NCI-H146 treated with DMSO at 0.1 percent for 48 hours (cell line): ENCODE measurements at regions not wholly inside any gene's neighbourhood (a gene's known extent, or its start where the extent isn't known, plus 50 kb on each side); places are given as distances from the start of the nearest gene placed in this dataset.
"Not testable (repeated sequence)": the region's sequence is repeated elsewhere in the genome, so short reads cannot be mapped to it uniquely, and the experiment has no call there.

ENCODE experiments used
- DNase-seq: peaks from one replicate; lab custom pipeline; 2025; ENCODE audit not compliant: unreplicated experiment; lab: John Stamatoyannopoulos, UW

DNA sequence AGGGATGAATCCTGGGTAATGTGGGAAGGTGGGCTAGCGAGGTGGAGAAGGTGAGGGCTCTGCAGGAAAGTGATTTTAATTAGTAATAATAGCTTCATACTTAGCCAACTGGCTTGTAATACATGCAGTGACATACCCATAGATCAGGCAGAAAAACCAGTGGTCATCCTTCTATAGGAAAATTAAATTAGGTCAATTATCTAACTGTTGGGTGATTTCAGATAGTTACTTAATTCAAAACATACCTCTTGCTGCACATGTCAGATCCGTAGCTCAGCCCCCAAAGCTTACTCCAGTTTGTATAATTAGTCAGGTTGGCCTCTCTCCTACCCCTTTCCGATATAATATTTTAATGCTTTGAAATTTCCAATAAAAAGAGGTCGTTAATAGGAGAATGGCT is 137.0 kb downstream of the TMEM114 start:
- no peak for DNase-seq

DNA sequence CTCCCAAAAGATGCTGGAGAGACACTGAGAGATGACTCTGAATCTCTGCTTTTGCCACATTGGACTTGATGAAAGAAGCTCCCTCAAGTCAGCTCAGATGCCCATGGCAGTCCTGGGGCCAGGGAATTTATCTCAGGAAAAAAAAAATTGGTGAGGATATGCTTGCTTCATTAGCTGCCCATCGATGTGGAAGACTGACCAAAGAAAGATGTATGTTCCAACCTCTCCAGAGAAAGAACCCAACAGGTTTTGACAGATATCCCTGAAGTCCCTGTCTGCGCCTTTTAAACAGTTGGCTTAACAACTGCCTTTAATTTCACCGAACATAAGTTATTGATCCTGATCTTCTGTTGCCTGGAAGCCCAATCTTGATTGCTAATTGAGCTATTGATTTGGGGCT is 137.4 kb downstream of the TMEM114 start:
- DNase-seq, result no peak

DNA sequence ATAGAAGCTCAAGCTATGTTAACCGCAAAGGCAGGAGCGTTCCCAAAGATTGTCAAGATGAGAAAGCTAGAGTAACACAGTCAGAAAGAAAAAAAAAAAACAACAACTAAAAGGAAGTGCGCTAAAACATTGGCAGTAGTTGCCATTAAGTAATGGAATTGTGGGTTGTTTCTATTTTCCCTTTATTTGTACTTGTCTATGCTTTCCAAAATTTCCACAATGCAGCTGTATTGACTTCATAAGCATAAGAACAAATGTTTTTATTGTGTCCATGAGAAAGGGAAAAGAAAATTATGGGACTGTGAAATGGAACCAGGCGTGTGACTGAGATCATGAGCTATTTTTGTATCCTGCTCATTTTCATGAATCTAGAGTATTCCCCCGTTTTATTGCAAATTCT is 153.4 kb downstream of the TMEM114 start:
- no peak for DNase-seq

DNA sequence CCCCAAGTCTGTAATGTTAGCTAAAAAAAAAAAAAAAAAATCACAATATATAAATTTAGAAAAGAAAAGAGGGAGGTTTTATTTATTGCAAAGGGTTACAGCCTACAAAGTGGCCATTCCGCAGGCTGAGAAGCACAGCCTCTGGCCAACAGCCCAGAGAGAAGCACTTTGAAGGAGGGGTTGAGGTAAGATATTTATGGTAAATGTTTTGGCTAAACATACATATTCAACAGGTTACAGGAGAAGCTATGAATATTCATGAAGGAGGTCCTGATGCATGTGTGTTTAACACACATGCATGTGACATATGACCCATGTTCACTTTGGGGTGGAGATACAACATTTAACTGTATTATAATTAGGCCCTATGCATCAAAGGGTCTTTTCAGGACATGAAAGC is 158.5 kb downstream of the TMEM114 start:
- no peak for DNase-seq

DNA sequence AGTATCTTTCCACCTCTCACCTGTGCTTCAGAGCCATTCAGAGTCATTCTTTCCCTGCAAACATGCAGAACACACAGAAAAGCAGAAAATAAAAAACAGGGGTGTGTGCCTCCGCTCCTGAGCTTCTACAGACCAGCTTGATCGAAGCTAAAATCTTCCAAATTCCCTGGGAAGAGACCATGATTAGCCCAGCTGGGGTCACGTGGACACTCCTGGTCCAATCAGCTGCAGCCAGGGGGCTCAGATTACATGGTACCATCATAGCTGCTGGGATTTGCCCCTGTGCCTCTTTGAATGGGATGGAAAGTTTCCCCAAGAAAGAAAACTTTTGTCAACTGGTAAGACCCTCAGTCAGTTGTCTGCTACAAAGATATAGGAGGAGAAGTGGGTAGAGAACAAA is 159.9 kb downstream of the TMEM114 start:
- no peak for DNase-seq

DNA sequence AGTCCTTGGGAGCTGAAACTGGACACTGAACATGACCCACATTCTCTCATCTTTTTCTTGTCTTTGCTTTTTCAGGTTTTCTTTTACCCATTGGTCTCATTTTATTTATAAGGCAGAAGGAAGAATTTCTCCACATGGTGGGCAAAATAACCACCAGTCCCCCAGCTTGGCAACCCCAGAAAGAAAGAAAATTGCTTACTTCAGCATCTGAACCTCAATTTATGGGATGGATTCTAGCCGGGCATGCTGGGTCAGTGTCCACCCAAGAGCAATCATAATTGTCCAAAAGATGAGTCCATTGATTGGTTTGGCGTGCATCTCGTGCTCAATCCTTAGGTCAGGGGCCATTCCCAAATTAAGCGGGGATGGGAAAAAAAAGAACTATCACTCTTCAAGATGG is 163.7 kb downstream of the TMEM114 start:
- no peak for DNase-seq

DNA sequence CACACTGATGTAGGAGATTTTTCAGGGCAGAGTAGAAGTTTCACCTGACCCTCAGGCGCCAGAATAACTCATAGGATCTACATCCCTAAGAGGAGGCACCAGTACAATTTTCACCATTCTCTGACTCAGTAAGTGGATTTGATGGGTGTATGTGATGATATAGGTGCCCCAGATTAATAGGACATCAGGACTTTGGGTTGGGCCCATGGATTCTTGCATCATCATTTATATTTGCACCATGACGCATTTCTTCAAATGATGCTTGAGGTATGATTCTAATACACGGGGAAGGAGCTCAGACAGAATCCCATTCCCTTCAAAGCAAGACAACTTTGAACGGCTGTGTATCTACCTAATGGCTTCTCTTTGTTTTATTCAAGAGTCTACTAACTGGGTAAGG is 173.2 kb downstream of the TMEM114 start:
- DNase-seq, result no peak

DNA sequence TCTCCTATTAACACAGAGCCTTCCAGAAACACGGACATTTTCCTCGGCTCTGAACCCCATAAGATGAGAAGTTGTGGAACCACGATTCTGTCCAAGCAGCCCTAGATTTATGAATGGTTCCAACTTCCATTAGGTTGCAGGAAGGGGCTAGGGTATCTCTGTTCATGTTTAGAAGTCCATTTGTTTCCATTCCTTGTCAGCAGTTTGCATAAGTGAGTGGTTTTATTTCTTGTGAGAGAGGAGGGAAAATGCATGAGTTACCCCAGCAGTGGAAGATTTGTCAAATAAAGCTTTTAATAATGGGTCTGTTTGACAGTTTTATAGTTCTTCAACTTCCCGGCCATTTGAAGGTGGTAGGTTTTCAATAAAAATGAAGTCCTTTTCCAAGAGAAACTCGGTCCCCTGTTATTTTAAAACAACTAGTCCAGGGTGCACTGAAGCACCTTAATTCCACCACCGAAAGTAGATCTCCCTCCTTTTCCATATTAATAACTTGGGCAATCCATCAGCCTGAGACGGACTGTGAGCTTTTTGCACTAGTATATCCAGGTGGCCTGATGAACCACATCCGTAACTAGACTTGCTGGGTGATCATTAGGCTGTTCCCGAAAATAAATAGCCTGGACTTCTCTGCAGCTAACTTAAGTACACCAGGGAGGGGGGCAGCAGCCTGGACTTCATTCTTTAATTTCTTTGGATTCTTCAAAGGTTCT is 181.3 kb downstream of the TMEM114 start:
- no peak for DNase-seq

DNA sequence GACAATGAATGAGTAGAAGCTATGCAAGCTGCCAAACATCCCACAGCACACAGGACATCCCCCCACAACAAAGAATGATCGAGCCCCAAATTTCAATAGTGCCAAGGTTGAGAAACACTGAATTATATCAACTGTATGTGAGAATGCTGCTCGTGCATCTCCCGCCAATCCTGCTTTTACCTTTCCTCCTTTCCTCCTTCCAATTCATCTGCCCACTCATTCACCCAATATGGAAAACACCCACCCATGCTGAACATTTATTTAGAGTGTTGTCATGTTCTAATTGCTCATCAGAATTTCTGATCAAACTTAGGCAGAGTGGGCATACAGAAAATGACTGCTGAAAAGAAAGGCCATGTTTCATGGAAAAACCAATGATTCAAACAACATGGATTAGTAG is 183.0 kb downstream of the TMEM114 start:
- no peak for DNase-seq

DNA sequence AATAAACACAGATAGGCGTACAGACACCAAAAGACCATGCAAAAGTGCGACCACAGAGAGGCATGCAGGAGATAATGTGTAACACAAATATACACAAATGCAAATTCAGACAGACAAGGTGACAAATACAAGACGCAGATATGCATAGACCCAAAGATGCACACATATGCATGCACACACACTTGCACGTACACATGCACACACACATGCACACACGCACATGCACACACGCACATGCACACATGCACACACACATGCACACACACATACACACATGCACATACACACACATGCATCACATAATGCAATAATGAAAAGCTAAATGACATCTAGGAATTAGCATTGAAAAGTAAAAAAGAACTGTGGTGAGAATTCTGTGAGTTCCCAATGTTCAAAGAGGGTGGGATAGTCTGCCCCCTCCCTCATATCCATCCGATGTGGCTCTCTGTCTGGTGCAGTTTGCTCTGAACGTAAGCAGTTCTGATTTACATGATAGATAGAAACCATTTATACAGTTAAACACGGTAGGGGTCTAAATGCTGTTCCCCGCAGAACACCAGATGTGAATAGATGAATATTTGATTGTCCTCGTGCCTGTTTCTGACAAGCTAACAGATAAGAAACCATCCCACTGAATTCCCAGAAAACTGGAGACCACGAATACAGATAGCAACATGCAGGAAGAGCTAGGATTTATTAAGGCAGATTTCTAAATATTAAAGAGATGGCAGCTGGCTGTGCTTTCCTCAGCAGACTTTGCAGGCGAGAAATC is 186.1 kb downstream of the TMEM114 start:
- no peak for DNase-seq

DNA sequence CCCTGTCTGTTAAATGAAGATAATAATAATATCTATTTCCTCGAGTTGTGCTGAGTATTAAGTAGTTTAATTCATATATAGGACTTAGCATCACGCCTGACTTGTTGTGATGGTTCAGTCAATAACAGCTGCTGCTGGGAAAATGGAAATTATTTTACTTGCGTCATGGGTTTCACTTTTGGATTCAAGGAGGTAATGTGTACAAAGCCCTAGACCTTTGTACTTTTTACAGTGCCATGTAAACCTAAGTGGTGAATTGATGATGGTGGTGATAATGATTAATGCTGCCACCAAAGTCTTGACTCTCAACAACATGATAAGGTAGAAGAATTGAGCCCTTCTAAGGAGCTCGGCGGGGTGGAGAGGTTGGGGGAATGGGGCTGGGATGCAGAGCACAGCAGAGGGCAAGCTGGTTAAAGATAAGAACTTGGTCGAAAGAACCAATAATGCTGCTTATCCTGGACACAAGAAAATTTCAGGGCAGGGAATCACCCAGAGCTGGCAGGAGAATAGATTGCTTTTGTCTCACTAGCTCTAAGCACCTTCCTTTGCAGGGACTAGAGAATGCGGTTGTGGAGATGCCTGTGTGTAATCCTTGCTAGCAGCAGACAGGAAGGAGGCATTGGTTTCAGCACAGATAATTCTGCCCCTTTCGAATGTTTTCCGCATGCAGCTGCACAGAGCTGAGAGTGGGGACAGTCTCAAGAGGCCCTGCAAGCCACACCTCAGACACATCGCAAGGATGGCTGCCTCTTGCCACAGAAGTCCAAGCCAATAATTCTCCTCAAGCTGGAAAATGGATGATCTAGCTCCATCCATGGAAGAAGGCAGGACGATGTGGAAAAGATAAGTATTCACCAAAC is 187.1 kb downstream of the TMEM114 start:
- DNase-seq, result no peak

DNA sequence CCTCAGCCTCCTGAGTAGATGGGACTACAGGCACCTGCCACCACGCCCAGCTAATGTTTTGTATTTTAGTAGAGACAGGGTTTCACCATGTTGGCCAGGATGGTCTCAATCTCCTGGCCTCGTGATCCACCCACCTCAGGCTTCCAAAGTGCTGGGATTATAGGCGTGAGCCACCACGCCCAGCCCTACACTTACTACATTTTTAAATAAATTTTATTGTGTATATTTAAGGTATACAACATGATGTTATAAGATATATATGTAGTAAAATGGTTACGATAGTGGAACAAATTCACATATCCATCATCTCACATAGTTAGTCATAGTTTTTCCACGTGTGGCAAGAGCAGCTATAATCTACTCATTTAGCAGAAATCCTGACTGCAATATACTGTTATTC is 189.6 kb downstream of the TMEM114 start:
- DNase-seq, result not testable (repeated sequence)

DNA sequence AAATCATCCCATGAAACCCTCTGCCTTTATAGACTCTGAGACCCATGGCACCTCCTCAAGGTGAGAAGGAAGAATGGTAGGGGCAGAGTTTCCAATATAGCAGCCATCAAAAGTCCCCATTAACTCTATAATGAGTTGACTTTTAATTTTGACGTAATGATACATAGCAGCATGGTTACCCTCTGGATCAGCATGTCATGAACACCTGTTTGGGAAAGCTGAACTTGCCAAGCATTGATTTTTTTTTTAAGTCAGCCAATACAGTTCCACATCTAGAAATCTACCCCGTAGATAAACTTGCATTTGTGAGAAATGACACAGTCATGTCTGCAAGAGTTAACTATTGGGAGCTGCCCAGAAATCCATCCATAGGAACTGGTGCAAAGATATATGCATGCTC is 191.8 kb downstream of the TMEM114 start:
- DNase-seq, result no peak

DNA sequence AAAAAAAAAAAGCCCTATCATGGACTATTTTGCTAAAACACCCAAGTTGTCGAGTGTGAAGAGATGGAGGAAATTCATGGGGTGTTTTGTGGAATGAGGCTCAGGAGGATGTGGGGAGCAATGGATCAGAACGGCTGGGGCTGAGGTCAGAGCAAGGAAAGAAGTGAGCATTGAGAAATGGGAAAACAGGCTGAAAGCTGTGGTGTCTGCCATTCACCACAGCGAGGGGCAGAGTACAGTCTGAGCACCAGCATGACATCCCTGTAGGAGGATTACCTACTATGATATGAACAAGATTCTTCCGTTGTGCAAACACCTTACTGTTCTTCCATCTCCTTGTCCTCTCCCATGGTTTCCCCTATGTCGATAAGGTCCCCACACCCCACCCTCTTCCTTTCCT is 193.1 kb downstream of the TMEM114 start:
- DNase-seq, result no peak

DNA sequence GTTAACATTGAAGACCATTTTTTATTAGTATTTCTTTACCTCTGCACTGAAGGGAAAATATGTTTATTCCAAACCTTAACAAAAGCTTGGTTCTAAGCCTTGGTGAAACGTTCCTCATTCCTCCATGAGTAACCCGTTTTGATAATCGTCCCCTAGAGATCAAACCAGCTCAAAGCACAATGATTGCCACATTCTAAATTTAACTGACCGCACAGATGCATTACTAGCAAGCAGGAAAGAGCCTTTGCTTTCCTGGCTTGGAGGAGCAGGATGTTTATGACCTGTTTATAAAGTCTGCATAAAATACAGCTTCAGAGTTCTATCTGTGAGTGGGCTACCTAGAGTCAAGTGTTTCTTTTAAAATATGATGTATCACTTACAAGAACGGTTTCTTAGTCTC is 193.8 kb downstream of the TMEM114 start:
- no peak for DNase-seq

DNA sequence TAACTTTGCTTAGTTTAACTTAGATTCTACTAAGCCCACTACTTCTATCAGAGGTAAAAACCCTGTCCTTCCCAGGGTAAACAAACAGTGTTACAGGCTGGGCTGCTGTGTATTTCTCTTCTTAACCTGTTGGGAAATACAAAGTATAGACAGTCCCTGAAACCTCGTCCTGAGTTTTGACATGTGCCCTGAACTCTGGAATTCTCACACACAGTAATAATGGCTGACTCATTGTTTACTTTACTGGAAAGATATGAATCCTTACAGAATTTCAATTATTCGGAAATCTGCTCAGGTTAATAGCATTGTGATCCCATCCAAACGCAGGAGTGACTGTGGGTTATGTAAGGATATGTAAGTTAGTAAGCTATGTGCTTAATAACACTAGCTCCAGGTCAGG is 199.1 kb downstream of the TMEM114 start:
- DNase-seq, result no peak

DNA sequence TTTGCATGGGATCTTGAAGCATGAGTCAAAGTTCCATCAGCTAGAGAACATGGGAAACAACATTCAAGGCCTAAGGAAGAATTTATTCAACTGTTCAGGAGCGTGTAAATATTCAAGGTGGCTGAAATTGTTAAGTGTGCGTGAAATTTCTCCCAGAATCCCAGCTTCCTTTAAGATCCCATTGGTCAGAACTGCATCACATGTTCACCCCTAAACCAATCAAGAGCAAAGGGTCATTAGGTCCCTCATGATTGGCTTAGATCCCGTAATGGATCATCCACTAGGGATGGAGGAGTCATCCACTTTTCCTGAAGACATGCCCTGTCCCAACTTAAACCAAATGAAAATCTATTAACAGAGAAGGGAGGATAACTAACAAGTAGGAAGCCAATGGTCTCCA is 201.6 kb downstream of the TMEM114 start:
- no peak for DNase-seq

DNA sequence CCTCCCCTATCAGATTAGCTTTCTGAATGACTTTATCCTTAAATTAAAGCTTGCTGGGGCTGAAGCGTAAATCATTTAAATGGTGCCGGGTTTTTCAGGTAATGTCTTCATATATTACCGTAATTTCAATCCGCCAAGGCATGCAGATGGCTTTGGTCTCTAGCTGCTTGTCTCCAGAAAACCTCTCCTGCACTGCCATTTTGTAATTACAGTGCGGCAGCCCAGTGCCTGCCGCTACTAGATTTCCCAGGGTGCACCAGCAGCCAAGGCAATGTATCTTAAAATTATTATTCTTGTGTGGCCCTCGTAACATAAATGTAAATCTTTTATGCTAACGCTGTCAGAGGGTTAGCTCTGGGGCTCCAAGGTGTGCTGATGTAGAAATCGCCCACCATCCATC is 208.5 kb downstream of the TMEM114 start:
- no peak for DNase-seq

DNA sequence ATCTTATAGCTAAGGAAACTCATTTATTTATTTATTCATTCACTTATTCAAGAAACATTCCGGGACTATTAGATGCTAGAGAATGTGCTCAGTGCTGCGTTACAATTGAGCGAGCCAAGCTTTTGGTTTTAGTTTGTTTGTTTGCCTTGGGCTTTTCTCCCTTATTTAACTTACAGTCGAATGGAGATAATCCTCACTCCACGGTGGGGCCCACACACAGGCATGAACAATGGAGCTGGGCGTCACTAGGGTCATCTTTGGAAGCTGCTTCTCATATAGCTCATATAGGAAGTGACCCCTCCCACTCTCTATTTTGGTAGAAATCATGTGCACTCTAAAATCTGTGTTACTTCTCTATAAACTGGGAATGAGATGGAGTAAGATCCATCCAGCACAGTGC is 210.0 kb downstream of the TMEM114 start:
- no peak for DNase-seq

DNA sequence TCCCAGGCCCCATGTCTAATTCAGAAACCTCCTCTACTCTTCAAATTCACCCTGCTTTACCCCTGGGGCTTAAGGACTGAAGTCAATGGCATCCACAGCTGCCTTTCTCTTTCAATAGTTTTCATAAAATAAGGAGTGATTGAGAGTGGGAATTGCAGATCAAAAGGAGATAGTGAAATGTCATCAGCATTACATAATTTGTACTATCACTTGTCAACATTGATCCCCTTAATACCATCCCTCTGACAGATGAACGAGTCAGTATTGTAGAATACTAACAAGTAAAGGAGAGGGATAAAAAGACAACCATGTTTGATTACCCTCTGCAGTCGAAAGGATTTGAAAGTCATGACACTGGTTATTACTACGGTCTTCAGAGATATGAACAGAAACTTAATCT is 212.4 kb downstream of the TMEM114 start:
- no peak for DNase-seq

DNA sequence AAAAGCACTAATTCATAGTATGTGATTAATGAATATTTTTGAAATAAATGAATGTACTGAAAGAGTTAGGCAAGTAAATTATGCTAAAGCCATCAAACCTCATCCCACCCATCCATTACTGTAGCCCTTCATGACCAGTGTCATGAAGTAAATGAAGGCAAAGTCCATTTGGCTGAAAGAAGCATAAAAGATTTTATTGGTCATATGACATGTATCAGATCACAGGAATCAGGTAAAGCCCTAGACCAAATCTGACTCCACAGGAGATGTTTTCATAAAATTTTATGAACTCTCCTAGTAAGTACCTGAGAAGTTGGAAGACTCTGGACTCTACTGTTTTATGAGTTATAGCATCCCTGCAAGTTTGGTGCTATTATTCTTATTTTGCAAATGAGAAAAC is 213.5 kb downstream of the TMEM114 start:
- DNase-seq, result no peak

DNA sequence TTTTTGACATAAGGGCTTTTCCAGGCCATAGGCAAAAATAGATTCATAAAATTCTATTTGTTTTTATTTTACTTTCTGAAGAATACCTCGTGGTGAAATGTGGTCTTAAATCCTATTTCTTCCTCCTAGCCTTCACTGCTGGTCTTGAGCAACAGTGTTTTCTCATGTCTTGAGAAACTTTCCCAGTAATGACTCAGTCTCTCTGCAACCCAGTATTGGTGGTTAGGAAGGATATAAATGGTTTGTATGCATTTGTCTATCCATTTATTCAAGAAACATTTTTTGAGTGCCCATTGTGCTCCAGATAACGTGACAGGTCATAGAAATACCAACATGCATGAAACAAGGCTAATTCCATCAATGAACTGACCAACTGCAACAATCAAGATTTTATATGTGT is 213.9 kb downstream of the TMEM114 start:
- no peak for DNase-seq
